SK-N-MC (cell line): ENCODE measurements at regions not wholly inside any gene's neighbourhood (a gene's known extent, or its start where the extent isn't known, plus 50 kb on each side); places are given as distances from the start of the nearest gene placed in this dataset.

Experiments
- FOXP2 ChIP-seq: optimal IDR thresholded peaks from 2 replicates; pipeline ENCODE3; 2011; ENCODE audit warnings: mild to moderate bottlenecking, moderate library complexity; ENCODE audit not compliant: insufficient read depth; ENCODE audit errors: extremely low read length, control extremely low read depth
- POLR2AphosphoS5 ChIP-seq: IDR thresholded peaks from 2 replicates; pipeline ENCODE4 v1.6.1; 2012; ENCODE audit warnings: mild to moderate bottlenecking, low read depth, low read length, borderline replicate concordance

GRCh38 chr3:72413228-72413627, 435.0 kb downstream of the SHQ1 start:
- TF ChIP-seq POLR2AphosphoS5 (no peak), FOXP2 (no peak)
